ENCODE measurements at regions not wholly inside any gene's neighbourhood (a gene's known extent, or its start where the extent isn't known, plus 50 kb on each side); places are given as distances from the start of the nearest gene placed in this dataset.

GRCh38 chr16:80330150-80330549, 210.6 kb upstream of the DYNLRB2 start:
- BruUV-seq (replicated peaks), result no TSS peak
- CTCF ChIA-PET, result no interaction called here
- H3K27ac ChIP-seq, result no peak overlapping the region
- H3F3A ChIP-seq (ENCODE audit: insufficient read depth, low read depth), result no peaks in the 10 kb centered on the region
- no peaks in the 10 kb centered on the region for H3K79me2 ChIP-seq (ENCODE audit: low read depth)
- H3K4me2 ChIP-seq, result no peak overlapping the region
- H3K27me3 ChIP-seq (ENCODE audit: insufficient read depth, low read depth), result peaks cover 64% of the 10 kb centered on the region
- POLR2A ChIA-PET (ENCODE audit: unreplicated experiment), result no interaction called here
- H3K4me3 ChIP-seq, result no peak overlapping the region
- H3K9me2 ChIP-seq (ENCODE audit: insufficient read depth), result no peaks in the 10 kb centered on the region
- TF ChIP-seq CTCF (conservative IDR thresholded peaks at IDR 0.05) (no peak), EZH2 (IDR thresholded peaks at IDR 0.05; ENCODE audit: low read depth) (no peak)
- H3K9me3 ChIP-seq (ENCODE audit: insufficient read depth, low read depth), result no peaks in the 10 kb centered on the region
- H4K20me1 ChIP-seq (ENCODE audit: insufficient read depth), result no peaks in the 10 kb centered on the region
- no peak overlapping the region for H2AFZ ChIP-seq
- no peaks in the 10 kb centered on the region for H3K4me1 ChIP-seq (replicated peaks; ENCODE audit: insufficient read depth)
- no peak for DNase-seq
- intact Hi-C loops (cut with micrococcal nuclease; ENCODE audit: unreplicated experiment), result no loop called here
- no peaks in the 10 kb centered on the region for H3K36me3 ChIP-seq (ENCODE audit: low read depth)

- Histone ChIP-seq H3K27ac (no peak overlapping the region), H3K27me3 (ENCODE audit: insufficient read depth, low read depth) (peaks cover 68% of the 10 kb centered on the region), H3K4me2 (no peak overlapping the region), H3K79me2 (ENCODE audit: low read depth) (no peaks in the 10 kb centered on the region), H3K4me3 (no peak overlapping the region), H3F3A (ENCODE audit: insufficient read depth, low read depth) (no peaks in the 10 kb centered on the region), H3K4me1 (replicated peaks; ENCODE audit: insufficient read depth) (no peaks in the 10 kb centered on the region), H3K9me3 (ENCODE audit: insufficient read depth, low read depth) (no peaks in the 10 kb centered on the region), H4K20me1 (ENCODE audit: insufficient read depth) (no peaks in the 10 kb centered on the region), H2AFZ (no peak overlapping the region), H3K9me2 (ENCODE audit: insufficient read depth) (no peaks in the 10 kb centered on the region), H3K36me3 (ENCODE audit: low read depth) (no peaks in the 10 kb centered on the region)
- ChIA-PET POLR2A (ENCODE audit: unreplicated experiment) (no interaction called here), CTCF (no interaction called here)
- no TSS peak for BruUV-seq (replicated peaks)
- TF ChIP-seq EZH2 (IDR thresholded peaks at IDR 0.05; ENCODE audit: low read depth) (no peak), CTCF (conservative IDR thresholded peaks at IDR 0.05) (no peak)
- no peak for DNase-seq
- intact Hi-C loops (cut with micrococcal nuclease; ENCODE audit: unreplicated experiment), result no loop called here
Measured at GRCh38 chr16:80327740-80328139, 213.1 kb upstream of the DYNLRB2 start.

- Histone ChIP-seq H4K20me1 (ENCODE audit: insufficient read depth) (no peaks in the 10 kb centered on the region), H3K36me3 (ENCODE audit: low read depth) (no peaks in the 10 kb centered on the region), H3K27ac (no peak overlapping the region), H3K27me3 (ENCODE audit: insufficient read depth, low read depth) (peaks cover 44% of the 10 kb centered on the region), H3F3A (ENCODE audit: insufficient read depth, low read depth) (no peaks in the 10 kb centered on the region), H2AFZ (no peak overlapping the region), H3K4me1 (replicated peaks; ENCODE audit: insufficient read depth) (no peaks in the 10 kb centered on the region), H3K9me3 (ENCODE audit: insufficient read depth, low read depth) (no peaks in the 10 kb centered on the region), H3K4me2 (no peak overlapping the region), H3K79me2 (ENCODE audit: low read depth) (no peaks in the 10 kb centered on the region), H3K4me3 (no peak overlapping the region), H3K9me2 (ENCODE audit: insufficient read depth) (no peaks in the 10 kb centered on the region)
- ChIA-PET CTCF (no interaction called here), POLR2A (ENCODE audit: unreplicated experiment) (no interaction called here)
- intact Hi-C loops (cut with micrococcal nuclease; ENCODE audit: unreplicated experiment), result no loop called here
- BruUV-seq (replicated peaks), result no TSS peak
- DNase-seq, result no peak
- TF ChIP-seq CTCF (conservative IDR thresholded peaks at IDR 0.05) (no peak), EZH2 (IDR thresholded peaks at IDR 0.05; ENCODE audit: low read depth) (no peak)
Measured at GRCh38 chr16:80324371-80324770, 216.4 kb upstream of the DYNLRB2 start.

Data from PC-9 (cell line).